H9 (cell line): ENCODE measurements at regions not wholly inside any gene's neighbourhood (a gene's known extent, or its start where the extent isn't known, plus 50 kb on each side); places are given as distances from the start of the nearest gene placed in this dataset.

ENCODE experiments used
- DNase-seq: peaks from one replicate; pipeline ENCODE4 v3.0.0-alpha.2; 2017
- H2AFZ ChIP-seq: one replicate; pipeline ENCODE4 v1.6.1; 2013; ENCODE audit warnings: mild to moderate bottlenecking, low read length, control low read depth, moderate library complexity
- H2AK5ac ChIP-seq: 2 replicates; pipeline ENCODE4 v1.6.1; 2013; ENCODE audit warnings: low read length, control low read depth, mixed read lengths; ENCODE audit not compliant: insufficient read length
- H2BK120ac ChIP-seq: one replicate; pipeline ENCODE4 v1.6.1; 2013; ENCODE audit warnings: low read depth, mild to moderate bottlenecking, low read length, control low read depth, inconsistent platforms; ENCODE audit not compliant: poor library complexity, severe bottlenecking
- H2BK12ac ChIP-seq: 2 replicates; pipeline ENCODE4 v1.6.1; 2013; ENCODE audit warnings: low read length, control low read depth, mixed read lengths, low read depth; ENCODE audit not compliant: insufficient read length
- H2BK15ac ChIP-seq: 2 replicates; pipeline ENCODE4 v1.6.1; 2013; ENCODE audit warnings: low read depth, low read length, control low read depth
- H2BK20ac ChIP-seq: one replicate; pipeline ENCODE4 v1.6.1; 2013; ENCODE audit warnings: low read depth, mild to moderate bottlenecking, low read length, control low read depth, inconsistent platforms; ENCODE audit not compliant: poor library complexity, severe bottlenecking
- H2BK5ac ChIP-seq: 2 replicates; pipeline ENCODE4 v1.6.1; 2013; ENCODE audit warnings: low read length, control low read depth, mixed read lengths; ENCODE audit not compliant: insufficient read length
- H3K14ac ChIP-seq: 2 replicates; pipeline ENCODE4 v1.6.1; 2013; ENCODE audit warnings: low read length, control low read depth; ENCODE audit not compliant: insufficient read depth
- H3K18ac ChIP-seq: 2 replicates; pipeline ENCODE4 v1.6.1; 2013; ENCODE audit warnings: low read depth, mild to moderate bottlenecking, mixed read lengths, low read length, control low read depth; ENCODE audit not compliant: insufficient read length
- H3K23ac ChIP-seq: 2 replicates; pipeline ENCODE4 v1.6.1; 2013; ENCODE audit warnings: low read length, control low read depth, mixed read lengths, low read depth; ENCODE audit not compliant: insufficient read length
- H3K23me2 ChIP-seq: 2 replicates; pipeline ENCODE4 v1.6.1; 2013; ENCODE audit warnings: low read depth, mild to moderate bottlenecking, mixed read lengths, low read length, control low read depth; ENCODE audit not compliant: insufficient read length, poor library complexity, severe bottlenecking
- H3K27ac ChIP-seq: 2 replicates; pipeline ENCODE4 v1.5.1; 2013; ENCODE audit warnings: low read length, control low read depth, mixed read lengths, low read depth; ENCODE audit not compliant: insufficient read length
- H3K27me3 ChIP-seq: 2 replicates; pipeline ENCODE4 v1.6.1; 2013; ENCODE audit warnings: low read length, control low read depth, inconsistent platforms; ENCODE audit not compliant: insufficient read depth
- H3K4ac ChIP-seq: 2 replicates; pipeline ENCODE4 v1.6.1; 2013; ENCODE audit warnings: low read depth, mild to moderate bottlenecking, control low read depth, inconsistent platforms, low read length, moderate library complexity
- H3K4me1 ChIP-seq: 2 replicates; pipeline ENCODE4 v1.6.1; 2013; ENCODE audit warnings: low read length, control low read depth, inconsistent platforms; ENCODE audit not compliant: insufficient read depth
- H3K4me2 ChIP-seq: 2 replicates; pipeline ENCODE4 v1.6.1; 2013; ENCODE audit warnings: low read length, control low read depth, mixed read lengths; ENCODE audit not compliant: insufficient read length, insufficient read depth
- H3K56ac ChIP-seq: 2 replicates; pipeline ENCODE4 v1.6.1; 2013; ENCODE audit warnings: low read depth, mild to moderate bottlenecking, mixed read lengths, low read length, control low read depth; ENCODE audit not compliant: insufficient read length
- H3K79me1 ChIP-seq: 2 replicates; pipeline ENCODE4 v1.6.1; 2013; ENCODE audit warnings: low read depth, mild to moderate bottlenecking, moderate library complexity, low read length, control low read depth, inconsistent platforms; ENCODE audit not compliant: insufficient read depth, poor library complexity, severe bottlenecking
- H3K79me2 ChIP-seq: 2 replicates; pipeline ENCODE4 v1.6.1; 2013; ENCODE audit warnings: low read length, control low read depth, inconsistent platforms; ENCODE audit not compliant: insufficient read depth
- H3K9ac ChIP-seq: 2 replicates; pipeline ENCODE4 v1.6.1; 2013; ENCODE audit warnings: low read length, control low read depth, mixed read lengths; ENCODE audit not compliant: insufficient read length; ENCODE audit errors: extremely low read depth
- H3K9me3 ChIP-seq: one replicate; pipeline ENCODE4 v1.6.1; 2013; ENCODE audit warnings: low read depth, low read length, inconsistent platforms; ENCODE audit not compliant: control insufficient read depth
- H3T11ph ChIP-seq: one replicate; pipeline ENCODE4 v1.6.1; 2013; ENCODE audit warnings: mild to moderate bottlenecking, low read length, control low read depth, inconsistent platforms
- H4K20me1 ChIP-seq: one replicate; pipeline ENCODE4 v1.6.1; 2013; ENCODE audit not compliant: control insufficient read depth, insufficient read length, insufficient read depth
- H4K5ac ChIP-seq: 2 replicates; pipeline ENCODE4 v1.6.1; 2013; ENCODE audit warnings: low read depth, mild to moderate bottlenecking, mixed read lengths, low read length, control low read depth; ENCODE audit not compliant: insufficient read length
- H4K8ac ChIP-seq: replicated peaks from 2 replicates; pipeline ENCODE4 v1.6.1; 2013; ENCODE audit warnings: low read length, control low read depth, mixed read lengths, low read depth; ENCODE audit not compliant: insufficient read length
- H4K91ac ChIP-seq: 2 replicates; pipeline ENCODE4 v1.6.1; 2013; ENCODE audit warnings: low read depth, mild to moderate bottlenecking, moderate library complexity, mixed read lengths, low read length, control low read depth; ENCODE audit not compliant: insufficient read length
- H3K27ac Mint-ChIP-seq, 3 experiments: 2 replicates in 2 of 3; 3 replicates in 1 of 3; pipeline ENCODE4 v1.8.0; 2020 to 2021; ENCODE audit warnings: mixed read lengths in 3 of 3, mild to moderate bottlenecking in 1 of 3, moderate library complexity in 1 of 3
- H3K27me3 Mint-ChIP-seq: 2 replicates; pipeline ENCODE4 v1.8.0; 2021; ENCODE audit warnings: low read depth, mild to moderate bottlenecking, moderate library complexity, mixed read lengths
- H3K36me3 Mint-ChIP-seq, 3 experiments: 2 replicates in 2 of 3; 3 replicates in 1 of 3; pipeline ENCODE4 v1.8.0; 2020 to 2021; ENCODE audit warnings: low read depth in 3 of 3, mixed read lengths in 3 of 3; ENCODE audit not compliant: insufficient read depth in 1 of 3
- H3K4me1 Mint-ChIP-seq, 2 experiments: 2 replicates each; pipeline ENCODE4 v1.8.0; 2020; ENCODE audit warnings: mixed read lengths in 2 of 2
- H3K4me3 Mint-ChIP-seq, 2 experiments: 2 replicates in 1 of 2; 3 replicates in 1 of 2; pipeline ENCODE4 v1.8.0; 2020 to 2021; ENCODE audit warnings: mild to moderate bottlenecking in 2 of 2, mixed read lengths in 2 of 2, moderate library complexity in 1 of 2
- H3K9me3 Mint-ChIP-seq, 2 experiments: 2 replicates in 1 of 2; 3 replicates in 1 of 2; pipeline ENCODE4 v1.8.0; 2020; ENCODE audit warnings: mild to moderate bottlenecking in 2 of 2, mixed read lengths in 2 of 2, moderate library complexity in 1 of 2
- WGBS: extraction: QIAGEN DNeasy Blood & Tissue Kit; methylation state at CpG from one replicate; pipeline ENCODE4 v1.1.7; 2013; ENCODE audit warnings: missing lambda C conversion rate, low lambda C conversion rate, mixed read lengths; ENCODE audit not compliant: insufficient read length; ENCODE audit errors: extremely low coverage; 5-methylcytosine and 5-hydroxymethylcytosine counted together
- TF ChIP-seq, protein P1 (sequence below): fragments of 200-600 bp; sonication (generic); conservative IDR thresholded peaks from 3 replicates; pipeline ENCODE4 v1.8.0; 2021; ENCODE audit warnings: antibody characterized with exemption, mild to moderate bottlenecking

DNA sequence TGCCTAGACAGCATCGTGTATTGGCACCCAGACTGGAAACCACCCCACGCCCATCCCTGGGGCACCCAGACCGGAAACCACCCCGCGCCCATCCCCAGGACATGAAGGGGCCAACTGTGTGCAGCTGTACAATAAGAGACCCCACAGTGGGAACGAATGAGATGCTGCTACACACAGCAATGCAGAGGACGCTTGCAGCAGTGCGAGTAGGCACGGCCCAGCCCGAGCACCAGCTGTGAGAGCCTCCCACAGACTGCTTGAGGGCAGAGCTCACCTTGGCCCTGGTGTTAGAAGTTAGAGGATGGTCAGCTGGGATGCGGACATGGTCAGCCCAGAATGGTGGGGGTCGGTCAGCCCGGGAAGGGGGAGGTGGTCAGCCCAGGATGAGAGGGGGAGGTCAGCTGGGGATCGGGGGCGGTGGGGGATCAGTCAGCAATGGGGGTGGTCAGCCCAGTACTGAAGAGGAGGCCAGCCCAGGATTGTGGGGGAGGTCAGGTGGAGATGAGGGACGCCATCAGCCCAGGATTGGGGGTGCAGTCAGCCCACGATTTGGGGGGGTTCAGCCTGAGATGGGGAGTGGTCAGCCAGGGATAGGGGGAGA is 340.0 kb downstream of the C16orf95 start:
- no peak overlapping the region for H2BK120ac ChIP-seq
- H4K20me1 ChIP-seq: no peaks in the 10 kb centered on the region
- H3K14ac ChIP-seq: no peak overlapping the region
- H3K79me1 ChIP-seq: no peaks in the 10 kb centered on the region
- Mint-ChIP-seq H3K4me3 (no peak overlapping the region), H3K9me3 (peaks cover 0 to 8% of the 10 kb centered on the region in 2 experiments; a peak in 3 of 5 replicates), H3K27ac (no peak overlapping the region), H3K36me3 (no peaks in the 10 kb centered on the region), H3K27me3 (peaks cover 13% of the 10 kb centered on the region), H3K4me1 (peaks cover 2% of the 10 kb centered on the region in 2 experiments; a peak in 3 of 4 replicates)
- H3K79me2 ChIP-seq: no peaks in the 10 kb centered on the region
- no peak overlapping the region for H3K4me2 ChIP-seq
- no peak overlapping the region for H3T11ph ChIP-seq
- no peak overlapping the region for H4K8ac ChIP-seq
- no peak overlapping the region for H3K27ac ChIP-seq
- H2AFZ ChIP-seq: no peak overlapping the region
- peak overlapping the region; percentile 42 for H3K18ac ChIP-seq
- no peak overlapping the region for H4K5ac ChIP-seq
- no peak overlapping the region for H2BK12ac ChIP-seq
- no peak overlapping the region for H2BK20ac ChIP-seq
- no peak overlapping the region for H2BK15ac ChIP-seq
- no peak overlapping the region for H3K9ac ChIP-seq
- TF ChIP-seq, protein P1, sequence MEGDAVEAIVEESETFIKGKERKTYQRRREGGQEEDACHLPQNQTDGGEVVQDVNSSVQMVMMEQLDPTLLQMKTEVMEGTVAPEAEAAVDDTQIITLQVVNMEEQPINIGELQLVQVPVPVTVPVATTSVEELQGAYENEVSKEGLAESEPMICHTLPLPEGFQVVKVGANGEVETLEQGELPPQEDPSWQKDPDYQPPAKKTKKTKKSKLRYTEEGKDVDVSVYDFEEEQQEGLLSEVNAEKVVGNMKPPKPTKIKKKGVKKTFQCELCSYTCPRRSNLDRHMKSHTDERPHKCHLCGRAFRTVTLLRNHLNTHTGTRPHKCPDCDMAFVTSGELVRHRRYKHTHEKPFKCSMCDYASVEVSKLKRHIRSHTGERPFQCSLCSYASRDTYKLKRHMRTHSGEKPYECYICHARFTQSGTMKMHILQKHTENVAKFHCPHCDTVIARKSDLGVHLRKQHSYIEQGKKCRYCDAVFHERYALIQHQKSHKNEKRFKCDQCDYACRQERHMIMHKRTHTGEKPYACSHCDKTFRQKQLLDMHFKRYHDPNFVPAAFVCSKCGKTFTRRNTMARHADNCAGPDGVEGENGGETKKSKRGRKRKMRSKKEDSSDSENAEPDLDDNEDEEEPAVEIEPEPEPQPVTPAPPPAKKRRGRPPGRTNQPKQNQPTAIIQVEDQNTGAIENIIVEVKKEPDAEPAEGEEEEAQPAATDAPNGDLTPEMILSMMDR: no peak
- no peak overlapping the region for H4K91ac ChIP-seq
- no peaks in the 10 kb centered on the region for H3K23me2 ChIP-seq
- no peaks in the 10 kb centered on the region for H3K27me3 ChIP-seq
- no peak overlapping the region for H2AK5ac ChIP-seq
- H3K4ac ChIP-seq: no peak overlapping the region
- no peaks in the 10 kb centered on the region for H3K4me1 ChIP-seq
- H3K9me3 ChIP-seq: no peaks in the 10 kb centered on the region
- no CpG with 5 or more reads among the region's 17 CpGs for WGBS
- H3K23ac ChIP-seq: no peak overlapping the region
- no peak for DNase-seq
- no peak overlapping the region for H3K56ac ChIP-seq
- H2BK5ac ChIP-seq: no peak overlapping the region
